PFSK-1 (cell line): ENCODE measurements at regions not wholly inside any gene's neighbourhood (a gene's known extent, or its start where the extent isn't known, plus 50 kb on each side); places are given as distances from the start of the nearest gene placed in this dataset.

ENCODE experiments used
- FOXP2 ChIP-seq: optimal IDR thresholded peaks from 2 replicates; pipeline ENCODE3; 2011; ENCODE audit warnings: borderline replicate concordance, control low read depth, inconsistent platforms; ENCODE audit not compliant: insufficient read depth; ENCODE audit errors: extremely low read length, extremely low read depth
- POLR2AphosphoS5 ChIP-seq: IDR thresholded peaks from 2 replicates; pipeline ENCODE4 v1.6.1; 2012; ENCODE audit warnings: low read depth, mild to moderate bottlenecking, control low read depth, low read length, moderate library complexity
- REST ChIP-seq, 2 experiments: IDR thresholded peaks; 2 replicates each; pipeline versions ENCODE4 v1.6.1 to v1.8.0; 2011 to 2012; ENCODE audit warnings: low read depth in 2 of 2, low read length in 2 of 2, control low read depth in 1 of 2, inconsistent platforms in 1 of 2, mild to moderate bottlenecking in 1 of 2, moderate library complexity in 1 of 2; ENCODE audit not compliant: insufficient read depth in 1 of 2
- SIN3A ChIP-seq: IDR thresholded peaks from 2 replicates; pipeline ENCODE4 v1.6.1; 2012; ENCODE audit warnings: mild to moderate bottlenecking, low read length, moderate library complexity, borderline replicate concordance; ENCODE audit not compliant: insufficient read depth
- TAF1 ChIP-seq: IDR thresholded peaks from 2 replicates; pipeline ENCODE4 v1.6.1; 2012; ENCODE audit warnings: low read length, control low read depth, borderline replicate concordance; ENCODE audit not compliant: insufficient read depth

GRCh38 chr20:62577490-62577836 is 64.8 kb upstream of the SLCO4A1 start:
- TF ChIP-seq REST (IDR thresholded peaks at IDR 0.05; ENCODE audit: insufficient read depth in 1 of 2, low read depth in 2 of 2, low read length in 2 of 2) (no peak), TAF1 (no peak), SIN3A (no peak), POLR2AphosphoS5 (no peak), FOXP2 (no peak)

- no peak for TF ChIP-seq REST (IDR thresholded peaks at IDR 0.05; ENCODE audit: insufficient read depth in 1 of 2, low read depth in 2 of 2, low read length in 2 of 2)
- TF ChIP-seq FOXP2 = no peak
- no peak for TF ChIP-seq SIN3A
- TF ChIP-seq TAF1 = no peak
- no peak for TF ChIP-seq POLR2AphosphoS5
Measured at GRCh38 chr20:62578294-62578897, 63.9 kb upstream of the SLCO4A1 start.

GRCh38 chr20:62580052-62580451 is 62.3 kb upstream of the SLCO4A1 start:
- TF ChIP-seq FOXP2 (no peak), REST (IDR thresholded peaks at IDR 0.05; ENCODE audit: insufficient read depth in 1 of 2, low read depth in 2 of 2, low read length in 2 of 2) (no peak), TAF1 (no peak), POLR2AphosphoS5 (no peak), SIN3A (no peak)

- no peak for TF ChIP-seq TAF1
- TF ChIP-seq POLR2AphosphoS5 = no peak
- no peak for TF ChIP-seq FOXP2
- no peak for TF ChIP-seq REST (IDR thresholded peaks at IDR 0.05; ENCODE audit: insufficient read depth in 1 of 2, low read depth in 2 of 2, low read length in 2 of 2)
- TF ChIP-seq SIN3A = no peak
Measured at GRCh38 chr20:62580733-62581132, 61.6 kb upstream of the SLCO4A1 start.

GRCh38 chr20:62581308-62581707 is 61.0 kb upstream of the SLCO4A1 start:
- no peak for TF ChIP-seq TAF1
- no peak for TF ChIP-seq FOXP2
- no peak for TF ChIP-seq SIN3A
- TF ChIP-seq POLR2AphosphoS5 = no peak
- no peak for TF ChIP-seq REST (IDR thresholded peaks at IDR 0.05; ENCODE audit: insufficient read depth in 1 of 2, low read depth in 2 of 2, low read length in 2 of 2)
